SK-N-SH (cell line): ENCODE measurements at regions not wholly inside any gene's neighbourhood (a gene's known extent, or its start where the extent isn't known, plus 50 kb on each side); places are given as distances from the start of the nearest gene placed in this dataset.

Experiments
- CTCF ChIA-PET: fragments of 300-600, 350-600 bp; formaldehyde crosslinking; extraction: SDS; loops from one replicate; lab custom pipeline; 2021; lab: Yijun Ruan, JAX
- POLR2A ChIA-PET: fragments of 350-600 bp; sonication (Branson Sonifier 250); formaldehyde crosslinking; extraction: SDS; loops from one replicate; lab custom pipeline; 2020; ENCODE audit warnings: antibody characterized with exemption, inconsistent platforms; lab: Yijun Ruan, JAX
- DNase-seq: peaks from one replicate; pipeline ENCODE4 v3.0.0; 2012
- H2AFZ ChIP-seq: fragments of 200-600 bp; sonication (generic); 2 replicates; pipeline ENCODE4 v1.8.1; 2016; ENCODE audit warnings: antibody characterized with exemption, mild to moderate bottlenecking, low read depth
- H3F3A ChIP-seq: fragments of 200-600 bp; sonication (generic); replicated peaks from 2 replicates; pipeline ENCODE3; 2016; ENCODE audit warnings: antibody characterized with exemption, mild to moderate bottlenecking; ENCODE audit not compliant: insufficient read depth
- H3K27ac ChIP-seq, 2 experiments: fragments of 200-500 bp in 1 of 2; fragments of 200-600 bp in 1 of 2; sonication (Bioruptor generic) in 1 of 2; sonication (generic), shearing (Covaris generic) in 1 of 2; 2 replicates each; pipeline versions ENCODE4 v1.5.1 to v1.6.1; 2014 to 2016; ENCODE audit warnings: low read depth in 2 of 2, inconsistent platforms in 1 of 2, low read length in 1 of 2, mild to moderate bottlenecking in 1 of 2, mixed read lengths in 1 of 2
- H3K27me3 ChIP-seq: fragments of 200-600 bp; sonication (generic), shearing (Covaris generic); 2 replicates; pipeline ENCODE4 v1.6.1; 2016; ENCODE audit warnings: mixed run types; ENCODE audit not compliant: insufficient read depth
- H3K36me3 ChIP-seq, 2 experiments: fragments of 200-500 bp in 1 of 2; fragments of 200-600 bp in 1 of 2; sonication (Bioruptor generic) in 1 of 2; sonication (generic) in 1 of 2; replicated peaks in 1 of 2; 2 replicates each; pipeline versions ENCODE3 to v1.5.1; 2014 to 2016; ENCODE audit warnings: low read length in 1 of 2, mild to moderate bottlenecking in 1 of 2; ENCODE audit not compliant: insufficient read depth in 2 of 2, control insufficient read depth in 1 of 2
- H3K4me1 ChIP-seq, 2 experiments: fragments of 200-500 bp in 1 of 2; fragments of 200-600 bp in 1 of 2; sonication (Bioruptor generic) in 1 of 2; sonication (generic), shearing (Covaris generic) in 1 of 2; 2 replicates each; pipeline versions ENCODE4 v1.5.1 to v1.6.1; 2014 to 2016; ENCODE audit warnings: low read depth in 1 of 2, low read length in 1 of 2, mixed run types in 1 of 2; ENCODE audit not compliant: insufficient read depth in 2 of 2, control insufficient read depth in 1 of 2
- H3K4me2 ChIP-seq: fragments of 200-600 bp; sonication (generic), shearing (Covaris generic); 2 replicates; pipeline ENCODE4 v1.6.1; 2017; ENCODE audit warnings: mixed run types
- H3K4me3 ChIP-seq, 2 experiments: fragments of 200-500 bp in 1 of 2; fragments of 200-600 bp in 1 of 2; sonication (Bioruptor generic) in 1 of 2; sonication (generic), shearing (Covaris generic) in 1 of 2; 2 replicates each; pipeline versions ENCODE4 v1.5.1 to v1.8.1; 2014 to 2016; ENCODE audit warnings: low read depth in 2 of 2, inconsistent platforms in 1 of 2, low read length in 1 of 2, mild to moderate bottlenecking in 1 of 2, mixed read lengths in 1 of 2, moderate library complexity in 1 of 2
- H3K79me2 ChIP-seq: fragments of 200-600 bp; sonication (generic); 2 replicates; pipeline ENCODE4 v1.8.1; 2017; ENCODE audit warnings: mild to moderate bottlenecking; ENCODE audit not compliant: insufficient read depth
- H3K9ac ChIP-seq: fragments of 200-600 bp; sonication (generic); 2 replicates; pipeline ENCODE4 v1.6.1; 2017; ENCODE audit warnings: mixed run types
- H3K9me2 ChIP-seq: fragments of 200-600 bp; sonication (generic); 2 replicates; pipeline ENCODE4 v1.6.1; 2017; ENCODE audit warnings: mixed run types
- H3K9me3 ChIP-seq: fragments of 200-600 bp; sonication (generic); 2 replicates; pipeline ENCODE4 v1.6.1; 2017; ENCODE audit warnings: mixed run types, mild to moderate bottlenecking, moderate library complexity
- H4K20me1 ChIP-seq: fragments of 200-600 bp; sonication (generic); 2 replicates; pipeline ENCODE4 v1.6.1; 2017; ENCODE audit warnings: mild to moderate bottlenecking, mixed run types; ENCODE audit not compliant: insufficient read depth
- CHD2 ChIP-seq: fragments of 150-350 bp; IDR thresholded peaks from 2 replicates; pipeline ENCODE4 v1.6.1; 2018; ENCODE audit warnings: low read length; ENCODE audit not compliant: partially characterized antibody
- FOSL2 ChIP-seq: IDR thresholded peaks from 2 replicates; pipeline ENCODE4 v1.4.0; 2012; ENCODE audit warnings: low read depth, mild to moderate bottlenecking, moderate library complexity, borderline replicate concordance
- GABPA ChIP-seq: IDR thresholded peaks from 2 replicates; pipeline ENCODE4 v1.4.0; 2012; ENCODE audit warnings: low read depth, mild to moderate bottlenecking
- JUND ChIP-seq: IDR thresholded peaks from 2 replicates; pipeline ENCODE4 v1.4.0; 2012
- MAX ChIP-seq: IDR thresholded peaks from 2 replicates; pipeline ENCODE4 v1.4.0; 2012; ENCODE audit warnings: low read depth
- MEF2A ChIP-seq: IDR thresholded peaks from 2 replicates; pipeline ENCODE4 v1.4.0; 2012; ENCODE audit warnings: low read depth, borderline replicate concordance
- MXI1 ChIP-seq: IDR thresholded peaks from 2 replicates; pipeline ENCODE4 v1.6.1; 2012; ENCODE audit warnings: mild to moderate bottlenecking, low read depth, low read length, improper control_type of control experiment
- NRF1 ChIP-seq: IDR thresholded peaks from 2 replicates; pipeline ENCODE4 v1.6.1; 2012; ENCODE audit warnings: low read depth, mild to moderate bottlenecking, low read length
- RXRA ChIP-seq: IDR thresholded peaks from 2 replicates; pipeline ENCODE4 v1.4.0; 2012; ENCODE audit warnings: low read depth, mild to moderate bottlenecking, borderline replicate concordance
- TCF12 ChIP-seq: IDR thresholded peaks from 2 replicates; pipeline ENCODE4 v1.4.0; 2012
- USF2 ChIP-seq: fragments of 150-350 bp; IDR thresholded peaks from 2 replicates; pipeline ENCODE4 v1.6.1; 2017; ENCODE audit warnings: antibody characterized with exemption, low read length, low read depth, borderline replicate concordance
- YY1 ChIP-seq: IDR thresholded peaks from 2 replicates; pipeline ENCODE4 v1.4.0; 2012; ENCODE audit warnings: low read depth, mild to moderate bottlenecking
- WGBS: methylation state at CpG from one replicate; pipeline ENCODE4 v1.1.6; 2017; ENCODE audit warnings: low lambda C conversion rate; 5-methylcytosine and 5-hydroxymethylcytosine counted together

GRCh38 chr2:39532933-39533332 lies 95.8 kb upstream of the MAP4K3 start:
- ChIA-PET CTCF (interaction anchor here (1.2 to 2.2 kb wide), 3 partner anchors 17 to 193 kb away, joined by 3 to 7 read pairs (median 5); no protein-coding TSS in a partner anchor), POLR2A (no interaction called here)
- 78% methylated on average over 2 of the region's 4 CpGs for WGBS
- Histone ChIP-seq H3K36me3 (no peaks in the 10 kb centered on the region), H3K4me3 (no peak overlapping the region), H3K27ac (no peak overlapping the region), H3K4me1 (peaks cover 3 to 9% of the 10 kb centered on the region in 2 experiments; a peak in 2 of 4 replicates), H2AFZ (no peak overlapping the region), H3K9me2 (no peaks in the 10 kb centered on the region), H4K20me1 (no peaks in the 10 kb centered on the region), H3K9me3 (no peaks in the 10 kb centered on the region), H3K9ac (no peak overlapping the region), H3F3A (peaks cover 3% of the 10 kb centered on the region), H3K27me3 (no peaks in the 10 kb centered on the region), H3K4me2 (no peak overlapping the region), H3K79me2 (no peaks in the 10 kb centered on the region)
- no peak for DNase-seq
- TF ChIP-seq YY1 (no peak), MAX (no peak)

DNA sequence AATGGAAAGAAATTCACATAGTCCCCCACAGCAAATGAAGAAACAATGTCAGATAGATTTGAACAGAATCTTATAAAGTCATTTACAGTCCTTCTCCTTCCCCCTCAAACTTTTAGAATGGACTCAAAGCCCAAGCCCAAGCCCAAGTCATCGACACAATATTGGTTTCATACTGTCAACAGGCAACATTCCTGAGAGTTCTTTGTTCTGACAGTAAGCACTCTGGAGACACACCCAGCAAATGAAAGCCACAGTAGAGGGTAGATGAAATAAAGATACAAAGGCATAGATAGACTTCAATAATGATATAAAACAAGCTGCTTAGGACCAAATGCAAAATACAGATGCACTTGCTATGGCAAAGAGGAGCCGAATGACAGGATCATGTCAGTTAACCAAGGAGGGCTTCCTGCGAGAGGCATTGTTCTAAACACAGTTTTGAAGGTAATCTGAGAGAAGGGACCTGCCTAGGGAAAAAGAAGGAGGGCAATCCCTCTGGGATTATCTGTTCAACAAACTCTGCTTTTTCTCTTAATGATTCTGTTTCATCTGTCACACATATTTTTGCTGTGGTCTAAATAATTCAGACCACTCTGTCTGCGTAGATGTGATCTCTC lies 97.1 kb upstream of the MAP4K3 start:
- WGBS: 73% methylated on average over 4 of the region's 4 CpGs
- ChIA-PET POLR2A (no interaction called here), CTCF (interaction anchor here (0.9 to 1.8 kb wide), 2 partner anchors 10 kb away, joined by 3 to 4 read pairs; no protein-coding TSS in a partner anchor)
- H2AFZ ChIP-seq: no peak overlapping the region
- no peak overlapping the region for H3K9ac ChIP-seq
- H3K4me1 ChIP-seq: peaks cover 3 to 9% of the 10 kb centered on the region in 2 experiments; a peak in 2 of 4 replicates
- H3K27ac ChIP-seq: no peak overlapping the region
- no peaks in the 10 kb centered on the region for H3K9me2 ChIP-seq
- no peak for DNase-seq
- TF ChIP-seq NRF1: no peak
- no peak for TF ChIP-seq TCF12
- no peak for TF ChIP-seq YY1
- no peak for TF ChIP-seq MXI1
- H3K4me2 ChIP-seq: no peak overlapping the region
- H3K9me3 ChIP-seq: no peaks in the 10 kb centered on the region
- peaks cover 3% of the 10 kb centered on the region for H3F3A ChIP-seq
- no peaks in the 10 kb centered on the region for H4K20me1 ChIP-seq
- H3K4me3 ChIP-seq: no peak overlapping the region
- H3K36me3 ChIP-seq: no peaks in the 10 kb centered on the region
- H3K79me2 ChIP-seq: no peaks in the 10 kb centered on the region
- H3K27me3 ChIP-seq: no peaks in the 10 kb centered on the region

- POLR2A ChIA-PET: no interaction called here
- Histone ChIP-seq H3K9me3 (no peaks in the 10 kb centered on the region), H3K4me3 (no peak overlapping the region), H3K27ac (no peak overlapping the region), H3K9ac (no peak overlapping the region), H3K4me1 (peaks cover 0 to 3% of the 10 kb centered on the region in 2 experiments; a peak in 1 of 4 replicates), H3K9me2 (no peaks in the 10 kb centered on the region), H3K36me3 (no peaks in the 10 kb centered on the region), H4K20me1 (no peaks in the 10 kb centered on the region), H3F3A (no peaks in the 10 kb centered on the region), H3K4me2 (no peak overlapping the region), H3K27me3 (no peaks in the 10 kb centered on the region), H2AFZ (no peak overlapping the region), H3K79me2 (no peaks in the 10 kb centered on the region)
- DNase-seq: no peak
- no peak for TF ChIP-seq JUND
- TF ChIP-seq USF2: no peak
- TF ChIP-seq MEF2A: no peak
- no peak for TF ChIP-seq GABPA
- TF ChIP-seq CHD2: no peak
- no peak for TF ChIP-seq RXRA
- TF ChIP-seq FOSL2: no peak
- 84% methylated on average over 7 of the region's 7 CpGs for WGBS
- CTCF ChIA-PET: interaction anchor here (1.8 kb wide), 1 partner anchor 8 kb away, joined by 4 read pairs; no protein-coding TSS in a partner anchor
Measured at GRCh38 chr2:39535636-39536185, 98.6 kb upstream of the MAP4K3 start.
